IPS-NIHi7 (cell line): ENCODE measurements at regions not wholly inside any gene's neighbourhood (a gene's known extent, or its start where the extent isn't known, plus 50 kb on each side); places are given as distances from the start of the nearest gene placed in this dataset.

Source experiments
- DNase-seq: peaks from one replicate; pipeline ENCODE4 v3.0.0; 2012; ENCODE audit warnings: mixed read lengths; ENCODE audit errors: extremely low spot score

DNA sequence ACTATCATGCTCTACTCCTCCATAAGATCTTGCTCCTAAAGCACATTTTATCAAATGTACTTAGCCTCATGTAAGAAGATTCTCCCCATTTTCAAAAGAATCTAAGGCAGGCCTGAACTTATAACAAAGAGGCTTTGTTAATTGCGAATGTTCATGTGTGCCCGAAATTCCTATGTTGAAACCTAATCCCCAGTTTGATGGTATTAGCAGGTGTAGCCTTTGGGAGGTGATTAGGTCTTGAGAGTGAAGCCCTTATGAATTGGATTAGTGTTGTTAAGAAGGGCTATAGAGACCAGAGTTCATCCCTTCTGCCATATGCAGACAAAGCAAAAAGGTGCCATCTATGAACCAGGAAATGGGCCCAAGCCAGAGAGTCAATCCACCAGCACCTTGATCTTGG lies 234.5 kb downstream of the PAX3 start:
- DNase-seq = no peak

DNA sequence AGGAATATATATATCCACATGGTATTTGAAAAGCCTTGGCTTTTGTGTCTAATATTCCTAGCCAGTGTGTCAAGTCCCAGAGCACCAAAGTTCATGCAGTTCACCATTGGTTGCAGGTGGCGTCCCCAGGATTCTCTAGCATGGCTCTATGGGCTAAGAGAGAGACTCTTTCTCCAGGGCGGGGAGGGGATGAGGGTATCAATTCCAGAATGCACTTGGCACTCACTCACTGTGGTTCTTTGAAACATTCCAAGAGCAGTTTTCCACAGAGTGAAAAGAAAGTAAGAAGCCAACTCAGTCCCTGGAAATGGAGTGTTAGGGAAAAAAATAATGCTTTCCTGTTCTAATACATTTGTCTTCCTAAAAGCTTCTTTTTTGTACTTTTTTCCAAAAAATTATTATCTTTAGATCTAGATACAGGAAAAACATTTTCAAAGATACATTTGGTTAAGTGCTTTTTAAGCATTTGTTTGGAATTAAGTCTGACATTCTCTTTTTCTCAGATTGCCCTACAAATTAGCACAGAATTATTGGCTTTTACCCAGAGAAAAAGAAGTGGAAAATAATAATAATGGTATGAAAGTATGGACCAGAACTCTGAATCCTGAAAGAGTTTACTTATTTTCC lies 239.9 kb downstream of the PAX3 start:
- DNase-seq = no peak

DNA sequence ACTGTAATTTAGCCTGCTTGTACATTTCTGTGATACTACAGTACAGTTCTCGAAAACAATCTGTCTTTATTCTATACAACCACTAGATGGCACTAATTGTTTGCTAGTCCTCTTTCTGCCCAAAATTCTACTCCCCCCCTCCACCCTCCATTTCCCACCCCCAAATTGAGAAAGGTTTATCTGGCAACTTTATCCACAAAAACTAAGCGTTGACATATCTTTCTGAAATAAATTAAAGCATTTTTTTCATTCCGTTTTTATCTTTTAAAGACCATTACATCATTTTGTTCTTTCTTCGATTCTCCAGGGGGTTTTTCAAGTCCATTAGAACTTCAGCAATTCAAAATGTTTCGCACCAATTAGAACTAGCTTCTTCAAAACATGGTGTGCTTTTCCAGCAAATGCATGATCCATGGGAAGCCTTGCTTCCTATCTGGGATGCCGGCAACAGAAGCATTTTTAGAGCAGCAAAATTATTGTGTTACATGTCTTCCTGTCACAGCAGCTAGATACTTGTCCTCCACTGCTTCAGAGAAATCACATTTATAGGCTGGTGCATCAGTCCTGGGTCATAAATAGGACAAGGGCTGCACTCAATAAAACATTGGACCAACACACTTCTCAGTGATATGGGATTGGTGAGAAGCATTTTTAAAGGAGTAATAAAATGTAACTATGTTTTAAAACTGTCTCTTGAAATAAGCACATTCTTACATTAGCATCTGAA lies 241.3 kb downstream of the PAX3 start:
- DNase-seq = peak; percentile 38

DNA sequence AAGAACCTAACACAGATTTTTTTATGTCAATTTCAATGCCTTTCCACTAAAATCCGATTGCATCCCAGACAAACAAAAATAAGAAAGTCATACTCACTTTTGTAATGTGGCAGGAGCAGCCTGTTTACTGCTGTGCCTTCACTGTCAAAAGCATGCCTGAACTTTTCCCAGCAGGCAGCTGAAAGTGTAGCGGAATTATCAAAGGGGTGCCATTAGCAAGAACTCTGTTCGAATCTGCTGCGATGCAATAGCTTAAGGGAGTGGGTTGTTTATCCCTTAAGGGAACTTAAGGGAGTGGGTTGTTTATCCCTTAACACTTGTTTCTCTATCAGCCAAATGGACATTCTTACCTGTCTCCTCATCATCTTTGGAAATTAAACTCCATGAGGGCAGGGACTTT lies 243.5 kb downstream of the PAX3 start:
- DNase-seq = no peak

DNA sequence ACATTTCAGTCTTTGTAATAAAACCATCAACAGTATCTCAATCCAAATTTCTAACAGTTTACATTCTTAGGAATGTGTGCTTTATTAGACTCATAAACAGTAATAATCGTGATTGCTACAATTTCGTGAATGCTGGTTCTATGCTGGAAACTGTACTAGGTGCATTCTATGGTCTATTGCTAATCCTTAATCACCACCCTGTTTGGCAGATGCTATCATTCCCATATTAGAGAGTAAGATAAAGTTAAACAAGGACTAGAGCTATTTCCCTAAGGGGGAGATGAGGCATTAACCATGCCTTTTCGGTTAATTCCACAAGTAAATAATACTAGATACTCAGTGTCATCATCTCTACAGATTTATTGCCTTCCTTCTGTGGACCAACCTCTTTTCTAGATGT lies 244.0 kb downstream of the PAX3 start:
- DNase-seq = no peak

DNA sequence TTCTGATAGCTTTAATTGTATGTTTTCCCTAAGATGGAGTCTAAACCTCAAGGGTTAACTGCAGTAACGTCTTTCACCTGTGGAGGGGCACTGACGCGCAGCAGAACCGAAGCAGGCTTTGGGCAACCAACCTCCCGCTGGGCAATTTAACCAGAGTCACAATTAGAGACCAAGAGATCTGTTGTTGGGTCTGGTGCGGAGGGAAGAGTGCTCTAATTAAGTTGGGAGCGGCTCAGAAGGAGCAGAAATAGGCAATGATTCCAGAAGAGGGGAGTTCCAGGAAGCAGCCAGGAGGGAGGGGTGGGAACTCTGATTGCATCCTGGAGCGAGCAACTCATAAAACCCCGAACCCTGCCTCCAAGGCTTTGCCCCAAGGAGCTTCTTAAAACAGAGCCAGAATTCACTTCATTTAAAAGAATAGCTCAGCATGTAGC lies 245.8 kb downstream of the PAX3 start:
- DNase-seq = peak; percentile 66

DNA sequence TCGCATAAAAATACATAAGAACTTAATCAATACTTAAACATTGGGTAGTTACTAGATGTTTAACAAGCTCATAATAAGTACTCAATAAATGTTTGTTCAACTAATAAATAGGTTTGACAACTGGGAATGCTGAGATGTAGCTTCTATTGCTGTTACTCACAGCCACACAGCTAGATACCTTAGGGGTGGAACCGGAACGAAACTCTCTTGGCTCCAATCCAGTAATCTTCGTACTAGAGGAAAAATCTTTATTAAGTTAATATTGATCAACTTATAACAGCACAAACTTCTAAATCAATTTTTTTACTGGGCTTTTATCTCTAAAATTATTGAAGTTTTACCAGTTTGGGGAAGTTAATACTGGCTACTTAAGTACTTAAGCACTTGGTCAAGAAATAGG lies 247.8 kb downstream of the PAX3 start:
- no peak for DNase-seq

DNA sequence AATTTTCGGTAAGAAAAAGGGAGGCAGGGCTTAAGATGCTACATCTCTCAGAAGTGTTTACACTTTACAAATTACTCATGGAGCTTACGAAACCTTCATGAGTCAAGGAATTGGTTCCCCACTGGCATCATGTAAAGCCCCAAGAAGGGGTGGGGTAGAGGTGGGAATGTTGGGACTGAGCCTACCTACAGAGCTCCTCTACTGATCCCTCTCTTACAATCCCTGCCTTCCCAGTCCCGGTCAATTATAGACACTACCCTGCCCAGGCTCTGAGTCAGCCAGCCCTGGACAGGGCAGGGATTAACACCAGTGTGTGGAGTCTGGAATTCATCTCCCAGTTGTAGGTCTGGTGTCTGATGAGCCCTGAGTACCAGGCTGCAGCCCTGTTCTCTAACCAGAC lies 248.9 kb downstream of the PAX3 start:
- no peak for DNase-seq

DNA sequence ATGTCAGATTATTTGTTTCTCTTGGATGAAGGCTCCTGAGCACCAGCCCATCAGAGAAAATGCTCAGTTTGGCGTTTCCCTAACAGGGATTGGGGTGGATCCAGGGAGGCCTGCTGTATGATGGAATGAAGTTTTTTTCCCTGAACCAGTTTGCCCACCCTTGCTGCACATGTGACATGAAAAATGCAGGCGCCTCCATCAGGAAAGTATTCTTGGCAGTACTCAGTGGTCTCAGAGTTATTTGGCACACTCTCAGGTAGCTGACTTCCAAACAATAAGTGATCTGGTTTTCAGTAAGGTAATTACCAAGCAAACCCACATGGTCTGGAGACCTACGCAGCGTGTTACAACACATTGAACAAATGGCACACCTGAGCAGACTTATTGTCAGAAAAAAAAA lies 254.9 kb downstream of the PAX3 start:
- DNase-seq = no peak

DNA sequence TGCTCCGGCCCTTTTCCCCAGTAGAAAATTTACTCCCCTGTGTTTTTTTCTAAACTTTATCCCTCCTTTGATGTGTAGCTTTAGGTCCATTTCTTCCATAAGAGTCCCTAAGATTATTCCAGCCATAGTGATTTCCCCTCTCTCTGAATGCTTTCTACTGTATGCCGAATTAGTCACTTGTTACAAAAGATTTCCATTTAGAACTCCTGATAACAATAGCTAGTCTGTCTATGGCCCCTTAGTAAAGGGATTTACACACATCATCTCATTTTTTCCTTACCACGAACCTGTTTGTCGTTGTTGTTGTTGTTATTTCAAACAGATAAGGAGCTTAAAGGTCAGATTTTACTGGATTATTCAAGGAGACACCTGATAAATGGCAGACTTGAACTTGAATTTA lies 256.1 kb downstream of the PAX3 start:
- no peak for DNase-seq

DNA sequence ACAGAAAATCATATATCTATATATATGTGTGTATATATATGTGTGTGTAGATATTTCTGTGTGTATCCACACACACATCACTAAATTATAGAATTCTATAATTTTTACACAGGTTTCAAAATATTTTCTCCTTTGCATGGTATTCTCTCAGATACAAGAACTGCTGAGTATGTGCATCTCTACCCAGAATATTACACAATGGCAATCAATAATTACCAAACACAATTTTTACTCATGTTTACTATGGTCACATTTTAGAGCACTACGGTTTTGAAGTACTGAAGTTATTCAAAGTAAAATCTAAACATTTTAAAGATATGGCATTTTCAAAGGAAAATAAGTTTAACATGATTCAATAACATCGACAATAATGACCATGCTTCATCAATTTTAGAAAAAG lies 258.5 kb downstream of the PAX3 start:
- DNase-seq = no peak

DNA sequence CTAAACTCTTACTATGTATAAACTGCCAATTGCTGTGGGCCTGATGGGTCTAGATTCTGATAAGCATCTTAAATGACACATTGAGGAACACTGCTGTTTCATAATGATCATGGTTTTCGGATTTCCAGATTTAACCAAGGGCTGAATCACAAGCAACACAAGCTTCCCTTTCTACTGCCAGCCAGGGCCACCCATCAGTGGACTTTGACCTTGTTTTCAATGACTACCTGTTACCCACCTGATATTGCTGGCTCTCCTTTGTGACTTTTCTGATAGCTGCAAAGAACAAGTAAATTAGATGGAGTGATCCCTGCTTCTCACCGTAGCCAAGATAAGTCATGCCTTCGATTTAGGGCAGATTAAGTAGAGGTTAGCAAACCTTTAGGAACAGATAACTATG lies 259.0 kb downstream of the PAX3 start:
- DNase-seq = no peak

DNA sequence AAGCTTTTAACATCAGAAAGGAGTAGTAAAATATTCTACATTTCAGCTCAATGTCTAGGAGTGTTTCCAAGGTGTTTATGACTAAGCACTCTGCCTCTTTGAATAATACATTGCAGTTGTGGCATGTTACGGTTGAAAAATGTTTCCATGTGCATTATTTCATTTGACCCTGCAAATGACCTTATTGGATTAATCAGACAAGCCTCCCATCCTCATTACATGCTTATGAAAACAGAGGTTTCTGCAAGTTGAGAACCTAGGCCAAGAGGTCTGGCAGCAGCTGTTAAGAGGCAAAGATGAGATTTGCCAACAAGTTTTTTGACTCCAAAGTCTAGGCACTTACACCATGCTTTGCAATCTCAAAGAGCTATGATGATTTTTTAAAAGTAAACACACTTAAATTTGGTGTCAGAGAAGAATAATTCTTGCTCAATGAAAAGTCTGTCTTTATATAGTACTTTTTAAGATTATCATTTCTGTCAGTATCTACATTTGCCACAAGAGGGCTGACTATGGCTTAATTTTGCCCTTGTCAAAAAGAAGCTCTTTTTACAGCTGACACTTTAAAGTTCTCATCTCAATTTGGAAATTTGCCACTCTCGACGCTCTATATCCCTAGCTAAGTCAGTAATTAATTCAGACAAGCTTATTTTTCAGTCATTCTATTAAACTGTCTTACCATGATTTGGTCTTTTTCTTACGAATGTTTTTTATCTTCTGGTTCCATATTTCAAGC lies 260.6 kb downstream of the PAX3 start:
- no peak for DNase-seq

DNA sequence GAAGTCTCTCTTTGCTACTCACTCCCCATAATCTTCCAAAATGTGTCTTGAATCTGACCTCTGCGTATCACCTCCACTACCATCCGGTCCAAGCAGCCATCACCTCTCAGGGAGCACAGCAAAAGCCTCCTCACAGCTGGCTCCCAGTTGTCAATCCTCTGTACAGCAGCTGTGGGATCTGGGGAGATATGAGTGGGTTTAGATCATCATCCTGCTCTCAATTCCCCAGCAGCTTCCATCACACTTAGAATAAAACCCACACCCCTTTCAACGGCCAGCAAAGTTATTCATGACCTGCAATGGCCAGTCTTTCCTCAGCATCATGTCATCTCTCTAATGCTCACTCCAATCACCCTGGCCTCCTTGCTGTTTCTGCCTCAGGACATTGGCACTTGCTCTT lies 261.6 kb downstream of the PAX3 start:
- DNase-seq = no peak

DNA sequence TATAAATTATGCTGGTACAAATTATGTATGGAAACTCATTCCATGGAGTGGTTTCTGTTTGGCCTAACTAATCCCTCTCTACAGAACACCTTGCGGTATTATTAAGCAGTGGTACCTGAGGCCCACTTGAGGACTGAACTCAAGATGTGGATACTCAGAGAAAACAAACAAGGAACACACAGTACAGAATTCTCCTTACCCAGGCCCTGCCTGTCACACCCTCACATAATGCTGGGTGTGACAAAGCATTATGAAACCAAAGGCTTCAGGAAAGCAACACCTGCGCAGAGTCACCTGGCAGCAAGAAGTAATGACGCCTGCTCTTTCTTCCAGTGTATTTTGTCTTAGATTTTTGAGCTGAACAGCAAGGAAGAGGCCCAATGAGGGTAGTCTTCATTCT lies 264.7 kb downstream of the PAX3 start:
- no peak for DNase-seq

DNA sequence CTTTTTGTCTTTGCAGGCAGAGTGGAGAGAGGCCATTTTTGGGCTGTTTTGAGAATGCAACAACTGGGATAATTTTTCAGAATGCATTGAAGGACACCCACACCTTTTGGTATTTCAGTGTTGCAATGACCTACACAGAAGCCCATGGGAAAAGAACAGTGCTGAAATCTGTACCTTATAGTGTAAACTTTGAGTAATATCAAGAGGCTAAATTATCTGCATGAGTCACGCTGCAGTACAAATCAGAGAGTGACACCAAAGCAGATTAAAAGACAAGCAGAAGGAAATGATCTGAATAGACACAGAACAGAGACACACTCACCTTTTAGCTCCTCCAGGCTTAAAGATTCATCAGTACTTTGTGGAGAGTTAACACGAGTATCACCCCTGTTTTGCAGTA lies 265.3 kb downstream of the PAX3 start:
- no peak for DNase-seq

DNA sequence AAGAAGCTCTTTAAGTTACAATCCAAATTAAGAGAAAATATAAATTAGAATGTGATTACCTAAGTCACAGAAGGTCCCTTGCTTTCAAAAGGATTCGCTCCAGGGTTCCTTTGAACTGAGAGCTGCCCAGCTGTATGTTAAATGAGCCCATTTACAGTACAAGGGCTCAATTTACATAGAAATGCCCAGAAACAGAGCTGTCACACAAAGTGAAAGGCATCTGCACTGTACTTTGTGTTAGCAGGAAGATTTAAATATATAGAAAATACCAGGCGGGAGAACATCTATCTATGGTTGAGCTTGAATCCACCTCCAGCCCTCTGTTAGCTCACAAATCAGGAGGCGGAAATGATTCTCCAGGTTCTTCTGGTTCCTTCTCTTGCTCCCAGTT lies 272.9 kb downstream of the PAX3 start:
- peak; percentile 47 for DNase-seq

DNA sequence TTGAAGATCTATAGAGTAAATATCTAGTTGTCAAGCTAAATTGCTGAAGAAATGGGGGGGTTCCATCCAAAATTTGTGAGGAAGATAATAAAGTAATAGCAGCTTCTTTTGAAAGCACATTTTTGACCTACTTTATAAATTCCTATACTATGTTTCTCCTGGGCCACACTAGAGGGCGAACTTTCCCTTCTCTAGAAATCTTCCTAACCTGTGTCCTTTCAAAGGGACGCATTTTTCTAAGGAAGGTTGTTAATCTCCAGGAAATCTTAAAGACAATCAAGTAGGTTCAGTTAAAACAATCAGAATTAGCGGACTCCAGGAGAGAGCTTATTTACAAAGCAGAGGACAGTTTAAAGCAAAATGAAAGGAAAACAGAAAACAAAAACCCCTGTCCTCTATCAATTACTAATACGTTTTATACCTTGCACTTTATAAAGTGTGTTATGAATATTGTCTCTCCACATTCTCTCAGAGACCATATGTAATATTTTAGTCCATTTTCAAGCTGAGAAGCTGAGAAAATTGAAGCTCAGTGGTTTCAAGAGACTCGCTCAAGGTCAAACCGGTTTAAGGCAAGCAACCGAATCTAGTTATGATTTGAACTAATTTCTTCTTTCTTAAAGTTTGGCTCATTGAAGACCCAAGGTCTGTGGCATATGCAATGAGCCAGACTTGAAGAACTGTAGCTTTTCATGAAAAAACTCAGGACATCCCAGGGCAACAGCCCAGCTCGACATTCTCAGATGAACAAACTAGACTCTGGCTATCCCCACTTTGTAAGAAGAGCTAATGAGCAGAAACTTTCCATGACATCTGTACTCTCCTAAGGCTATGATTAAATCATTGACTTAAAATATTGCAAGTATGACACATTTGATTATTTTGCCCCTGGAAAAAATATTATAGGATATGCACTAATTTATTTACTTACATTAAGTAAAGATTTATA lies 273.6 kb downstream of the PAX3 start:
- peak; percentile 43 for DNase-seq

DNA sequence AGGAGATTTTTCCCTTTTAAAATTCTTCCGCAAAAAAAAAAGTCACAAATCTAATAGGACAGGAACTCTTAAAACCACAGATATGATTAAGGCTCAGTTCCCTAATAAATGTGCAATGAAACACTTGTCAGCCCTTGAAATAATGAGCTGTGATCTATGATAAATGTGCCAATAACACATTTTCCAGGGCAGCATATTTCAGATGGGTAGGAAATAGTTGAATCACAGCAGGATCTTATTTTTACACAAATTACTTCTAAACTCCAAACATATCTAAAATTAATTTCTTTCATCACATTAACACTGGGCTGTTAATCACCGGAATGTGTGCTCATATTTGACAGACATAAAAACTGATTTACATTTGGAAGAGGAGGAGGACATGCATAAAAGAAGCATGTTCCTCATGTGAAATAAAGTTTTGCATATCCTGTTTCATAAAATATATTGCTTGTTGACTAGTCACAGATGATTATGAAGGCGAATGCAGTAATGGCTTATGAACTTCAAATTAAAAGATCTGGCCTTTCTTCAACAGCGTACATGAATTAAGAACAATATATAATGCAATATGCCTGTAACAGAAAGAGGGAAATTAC lies 281.4 kb downstream of the PAX3 start:
- no peak for DNase-seq

DNA sequence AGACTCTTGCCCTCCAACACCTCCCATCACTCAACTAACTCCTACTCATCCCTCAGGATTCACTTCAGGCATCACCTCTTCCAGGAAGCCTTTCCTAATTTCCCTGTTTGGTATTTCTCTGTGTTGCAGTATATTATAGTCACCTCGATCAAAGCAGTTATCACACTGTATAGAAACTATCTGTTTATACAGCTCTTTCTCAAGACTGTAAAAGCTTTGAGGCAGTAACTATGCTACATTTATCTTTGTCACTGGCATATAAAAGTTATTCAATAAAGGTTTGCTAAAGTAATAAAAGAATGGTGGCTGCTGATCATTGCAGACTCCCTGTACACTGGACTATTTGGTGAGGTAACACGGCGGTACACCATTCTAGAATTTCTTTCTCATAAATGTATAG lies 284.9 kb downstream of the PAX3 start:
- DNase-seq = no peak

DNA sequence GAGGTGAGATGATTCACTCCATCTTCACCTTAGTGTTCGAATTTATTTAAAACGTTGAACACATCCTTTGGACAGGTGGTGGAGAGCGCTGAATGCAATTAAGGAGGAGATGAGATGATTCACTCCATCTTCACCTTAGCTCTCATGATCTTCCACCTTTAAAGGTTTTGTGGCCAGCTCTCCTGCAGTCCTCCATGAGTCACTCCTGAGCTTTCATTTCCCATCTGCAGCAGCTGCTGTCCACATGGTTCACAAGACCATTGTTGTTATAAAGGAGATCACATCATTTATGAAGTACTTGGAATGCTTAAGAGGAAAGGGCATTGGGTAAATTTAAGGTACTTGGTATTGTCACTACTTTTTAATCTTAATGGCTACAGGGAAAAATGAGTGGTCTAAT lies 298.5 kb downstream of the PAX3 start:
- no peak for DNase-seq

DNA sequence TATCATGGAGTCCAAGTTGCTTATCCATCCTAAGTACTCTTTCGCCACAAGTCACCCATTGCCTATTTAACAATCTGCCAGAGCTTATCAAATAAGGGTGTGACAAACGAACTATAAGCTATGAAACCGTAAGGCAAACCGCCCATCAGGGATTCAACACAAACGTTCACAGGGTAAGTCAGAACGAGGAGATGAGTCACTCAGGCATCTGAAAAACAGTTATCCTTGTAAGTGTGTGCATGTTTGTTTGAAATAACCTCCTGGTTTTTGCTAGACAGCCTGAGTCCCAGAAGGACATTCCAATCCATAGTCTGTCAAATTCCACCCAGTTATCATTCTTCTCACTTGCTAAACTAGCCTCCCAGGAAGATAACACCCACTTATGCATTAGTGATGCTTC lies 299.1 kb downstream of the PAX3 start:
- DNase-seq = no peak
